GM12892 (cell line): ENCODE measurements at regions not wholly inside any gene's neighbourhood (a gene's known extent, or its start where the extent isn't known, plus 50 kb on each side); places are given as distances from the start of the nearest gene placed in this dataset.

ENCODE experiments used
- POLR2A ChIP-seq: IDR thresholded peaks from 2 replicates; pipeline ENCODE4 v1.6.1; 2011; ENCODE audit warnings: low read depth, low read length, control low read depth
- POLR2AphosphoS5 ChIP-seq: IDR thresholded peaks from 2 replicates; pipeline ENCODE4 v1.6.1; 2011; ENCODE audit warnings: low read depth, low read length, control low read depth
- TAF1 ChIP-seq: IDR thresholded peaks from 2 replicates; pipeline ENCODE4 v1.6.1; 2011; ENCODE audit warnings: low read depth, mild to moderate bottlenecking, control low read depth, low read length, borderline replicate concordance

- TF ChIP-seq POLR2A (no peak), POLR2AphosphoS5 (no peak), TAF1 (no peak)
Measured at GRCh38 chr10:70981936-70982335, 93.6 kb upstream of the PCBD1 start.
